Activated CD4-positive, alpha-beta T cell treated with anti-CD3 and anti-CD28 coated beads, Interleukin-2, amount 50 U/mL, for 16 hours (primary cell): ENCODE measurements at regions not wholly inside any gene's neighbourhood (a gene's known extent, or its start where the extent isn't known, plus 50 kb on each side); places are given as distances from the start of the nearest gene placed in this dataset.
"Not testable (repeated sequence)": the region's sequence is repeated elsewhere in the genome, so short reads cannot be mapped to it uniquely, and the experiment has no call there.

ENCODE experiments used
- DNase-seq: peaks from one replicate; pipeline ENCODE4 v3.0.0-alpha.2; 2020

DNA sequence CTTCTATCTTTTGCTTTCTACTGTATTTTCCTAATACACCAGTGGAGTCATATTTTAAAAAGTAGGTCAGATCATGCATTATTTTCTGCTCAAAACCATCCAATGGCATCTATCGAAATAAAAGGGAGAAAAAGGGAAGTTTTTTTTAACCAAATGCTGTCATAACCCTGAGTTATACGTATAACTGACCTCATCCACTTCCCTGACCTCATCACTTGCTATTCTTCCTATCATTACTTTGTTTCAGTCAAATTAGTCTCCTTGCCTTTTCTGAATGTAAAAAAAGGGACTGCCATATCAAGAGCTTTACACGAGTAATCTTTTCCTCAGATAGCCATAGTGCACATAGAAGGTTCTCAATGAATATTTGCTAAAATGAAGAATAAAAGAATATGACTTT lies 1383.6 kb downstream of the ZPLD1 start:
- no peak for DNase-seq

- no peak for DNase-seq
Measured at GRCh38 chr3:103818800-103819199, 1384.0 kb downstream of the ZPLD1 start.

- no peak for DNase-seq
Measured at GRCh38 chr3:103825586-103825985, 1390.8 kb downstream of the ZPLD1 start.

DNA sequence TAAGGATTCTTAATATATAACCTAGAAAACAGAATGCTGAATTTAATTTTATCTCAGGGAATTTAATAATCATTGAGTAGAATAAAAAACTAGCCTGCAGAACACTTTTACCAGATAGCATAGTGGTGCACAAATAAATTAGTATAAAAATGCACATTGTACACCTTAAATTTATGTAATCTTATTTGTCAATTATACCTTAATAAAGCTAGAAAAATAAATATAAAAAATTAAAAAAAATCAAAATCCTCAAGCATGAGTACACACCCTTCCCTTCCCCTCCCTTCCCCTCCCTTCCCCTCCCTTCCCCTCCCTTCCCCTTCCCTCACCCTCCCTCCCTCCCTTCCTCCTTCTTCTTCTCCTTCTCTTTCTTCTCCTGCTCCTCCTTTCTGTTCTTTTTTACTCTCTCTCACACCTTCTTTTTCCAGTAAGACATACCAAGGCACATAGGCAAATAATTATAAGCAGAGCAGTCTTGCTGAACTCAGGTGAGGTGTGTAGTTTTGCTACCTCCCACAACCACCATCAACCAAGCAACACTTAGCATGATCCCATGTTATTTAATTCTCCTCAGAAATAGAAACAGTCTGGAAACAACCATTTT lies 1395.0 kb downstream of the ZPLD1 start:
- no peak for DNase-seq

DNA sequence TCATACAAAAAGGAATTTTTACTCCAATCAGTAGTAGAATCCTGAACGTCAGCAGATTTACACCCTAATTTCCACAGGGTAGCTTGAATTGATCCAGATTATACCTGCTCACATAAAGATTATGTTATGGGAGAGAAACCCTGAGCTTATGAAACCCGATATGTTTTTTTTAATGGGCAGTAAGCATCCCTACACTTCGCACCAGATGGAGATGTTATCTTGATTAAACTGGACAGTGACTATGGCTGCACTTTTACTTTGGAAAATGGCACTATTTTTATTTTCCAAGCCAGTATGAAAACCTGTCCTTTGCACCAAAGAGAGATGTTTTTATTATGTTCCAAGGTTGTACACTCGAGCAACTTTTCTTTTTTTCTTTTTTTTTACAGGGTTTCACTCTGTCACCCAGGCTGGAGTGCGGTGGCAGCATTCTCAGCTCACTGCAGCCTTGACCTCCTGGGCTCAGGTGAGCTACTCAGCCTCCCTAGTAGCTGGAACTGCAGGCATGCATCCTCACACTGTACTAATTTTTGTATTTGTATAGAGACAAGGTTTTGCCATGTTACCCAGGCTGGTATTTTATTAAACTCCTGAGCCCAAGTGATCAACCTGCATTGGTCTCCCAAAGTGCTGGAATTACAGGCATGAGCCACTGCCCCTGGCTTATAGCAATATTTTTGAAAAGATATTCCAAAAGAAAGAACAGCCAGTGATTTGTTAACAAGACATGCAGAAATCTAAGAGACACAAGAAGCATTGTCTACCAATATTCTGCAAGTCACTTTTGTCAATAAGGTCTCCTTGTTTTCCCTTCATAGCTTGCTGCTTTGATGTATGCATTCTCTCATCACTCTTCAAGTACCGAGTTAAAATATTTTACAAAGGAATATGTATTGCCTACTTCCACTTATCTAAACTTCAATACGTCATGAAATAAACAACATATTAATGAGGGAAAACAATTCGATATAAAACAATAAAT lies 1412.6 kb downstream of the ZPLD1 start:
- DNase-seq, result no peak

- DNase-seq, result no peak
Measured at GRCh38 chr3:103851793-103852192, 1417.0 kb downstream of the ZPLD1 start.

GRCh38 chr3:103862415-103862814 lies 1427.6 kb downstream of the ZPLD1 start:
- DNase-seq, result no peak

DNA sequence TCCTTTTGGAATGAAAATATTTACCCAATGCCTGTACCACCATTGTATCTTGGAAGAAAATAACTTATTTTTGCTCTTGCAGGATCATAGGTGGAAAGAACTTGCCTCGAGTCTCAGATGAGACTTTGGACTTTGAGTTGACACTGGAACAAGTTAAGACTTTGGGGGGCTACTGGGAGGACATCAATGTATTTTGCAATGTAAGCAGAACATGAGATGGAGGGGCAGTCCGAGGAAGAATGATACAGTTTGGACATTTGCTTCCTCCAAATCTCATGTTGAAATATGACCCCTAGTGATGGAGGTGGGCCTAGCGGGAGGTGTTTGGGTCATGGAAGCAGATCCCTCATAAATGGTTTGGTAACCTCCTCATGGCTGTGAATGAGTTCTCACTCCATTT lies 1428.6 kb downstream of the ZPLD1 start:
- DNase-seq, result no peak

DNA sequence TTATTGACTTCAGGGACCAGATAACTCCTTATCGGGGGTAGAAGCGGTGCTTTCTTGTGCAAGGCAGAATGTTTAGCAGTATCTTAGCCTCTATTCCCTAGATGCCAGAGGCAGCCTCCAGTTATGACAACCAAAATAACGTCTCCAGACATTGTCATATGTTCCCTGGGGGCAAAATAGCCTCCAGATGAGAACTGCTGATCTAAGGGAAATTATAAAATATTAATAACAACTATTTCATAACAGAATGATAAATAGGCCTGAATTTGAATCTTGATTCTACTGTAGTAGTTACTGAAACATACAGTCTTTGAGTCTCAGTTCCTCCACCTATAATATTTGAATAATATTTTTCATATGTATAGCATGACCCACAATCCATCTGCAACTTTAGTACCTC lies 1431.3 kb downstream of the ZPLD1 start:
- no peak for DNase-seq

GRCh38 chr3:103873021-103873420 lies 1438.2 kb downstream of the ZPLD1 start:
- no peak for DNase-seq

DNA sequence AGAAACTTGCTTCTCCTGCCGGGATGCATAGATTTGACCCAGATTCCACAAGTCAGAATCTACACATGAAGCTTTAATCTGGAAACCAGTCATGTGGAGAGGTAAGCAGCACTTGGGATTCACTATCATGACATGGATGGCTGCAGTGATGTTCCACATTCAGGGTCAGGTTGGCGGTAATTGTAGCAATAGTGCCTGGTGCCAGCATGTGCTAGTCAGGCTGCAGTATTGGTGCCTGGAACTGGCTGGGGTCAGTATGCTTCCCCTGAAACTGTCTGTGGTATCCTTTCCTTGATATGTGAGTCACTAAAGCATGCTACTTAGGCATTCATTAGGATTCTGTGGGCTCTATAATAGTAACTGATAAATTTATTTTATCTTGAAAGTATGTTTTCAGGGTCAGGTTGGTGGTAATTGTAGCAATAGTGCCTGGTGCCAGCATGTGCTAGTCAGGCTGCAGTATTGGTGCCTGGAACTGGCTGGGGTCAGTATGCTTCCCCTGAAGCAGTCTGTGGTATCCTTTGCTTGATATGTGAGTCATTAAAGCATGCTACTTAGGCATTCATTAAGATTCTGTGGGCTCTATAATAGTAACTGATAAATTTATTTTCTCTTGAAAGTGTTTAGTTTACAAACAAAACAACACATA lies 1439.2 kb downstream of the ZPLD1 start:
- DNase-seq, result no peak

GRCh38 chr3:103881809-103882208 lies 1447.0 kb downstream of the ZPLD1 start:
- DNase-seq, result not testable (repeated sequence)

DNA sequence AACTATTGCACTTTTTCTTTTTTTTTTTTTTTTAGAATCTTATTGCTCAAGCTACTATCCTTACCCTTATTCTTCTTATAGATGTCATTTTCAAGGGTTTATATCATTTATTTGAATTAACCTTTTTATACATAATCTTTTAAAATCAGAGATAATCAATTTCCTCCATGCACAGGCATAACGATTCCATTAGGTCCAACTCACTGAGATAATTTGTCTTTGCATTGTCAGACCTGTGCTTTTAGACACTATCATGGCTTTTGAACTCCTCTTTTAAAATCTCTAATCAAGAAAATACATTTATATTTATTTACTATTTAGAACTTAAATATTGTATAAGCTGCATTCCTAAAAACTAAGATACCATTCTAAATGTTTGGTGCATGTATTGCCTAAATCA lies 1454.9 kb downstream of the ZPLD1 start:
- DNase-seq, result no peak

DNA sequence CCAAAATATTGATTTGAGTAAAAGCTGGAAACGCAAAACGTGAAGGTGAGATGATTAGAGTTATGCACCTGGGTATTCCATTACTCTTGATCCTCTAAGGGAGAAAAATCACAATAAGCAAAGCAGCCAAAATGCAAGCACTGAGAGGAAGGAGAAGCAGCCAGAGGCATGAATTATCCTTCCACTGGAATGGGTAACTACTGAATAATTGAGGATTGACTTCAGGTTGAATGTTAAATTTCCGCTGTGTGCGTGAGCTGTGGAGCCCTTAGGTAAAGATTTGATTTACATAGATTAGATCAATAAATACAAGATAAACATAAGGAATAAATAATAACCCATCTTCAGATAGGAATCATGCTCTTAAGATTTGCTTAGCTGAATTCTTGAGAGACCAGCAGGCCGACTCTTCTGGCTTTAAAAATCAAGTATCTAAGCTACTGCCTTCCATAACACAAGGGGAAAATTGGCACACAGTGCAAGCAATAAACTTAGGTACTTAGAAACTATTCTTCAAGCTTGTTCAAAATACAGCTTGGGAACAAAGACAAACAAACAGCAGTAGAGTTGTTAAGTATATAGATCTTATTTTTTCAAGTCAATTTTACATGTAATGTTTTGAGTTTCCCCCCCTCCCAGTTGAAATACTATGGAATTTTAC lies 1459.5 kb downstream of the ZPLD1 start:
- no peak for DNase-seq

- DNase-seq, result no peak
Measured at GRCh38 chr3:103899328-103899727, 1464.5 kb downstream of the ZPLD1 start.

DNA sequence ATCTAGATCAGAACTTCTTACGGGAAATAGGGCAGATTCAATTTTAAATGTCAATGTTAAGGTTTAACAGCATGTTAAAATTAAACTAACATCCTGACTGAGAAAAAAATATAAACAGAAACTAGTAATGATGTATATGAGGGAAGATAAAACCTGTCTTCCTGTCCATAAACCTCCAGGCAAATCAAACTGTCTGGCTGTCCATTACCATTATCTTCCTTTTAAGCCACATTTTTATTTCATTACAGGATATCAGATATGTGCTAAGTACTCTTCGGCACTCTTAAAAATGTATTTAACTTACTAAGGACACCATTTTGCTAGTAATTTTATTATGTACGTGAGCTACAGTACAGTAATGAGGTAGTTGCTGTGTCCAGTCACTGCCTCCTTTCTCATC lies 1461.7 kb upstream of the ALCAM start:
- DNase-seq, result no peak

DNA sequence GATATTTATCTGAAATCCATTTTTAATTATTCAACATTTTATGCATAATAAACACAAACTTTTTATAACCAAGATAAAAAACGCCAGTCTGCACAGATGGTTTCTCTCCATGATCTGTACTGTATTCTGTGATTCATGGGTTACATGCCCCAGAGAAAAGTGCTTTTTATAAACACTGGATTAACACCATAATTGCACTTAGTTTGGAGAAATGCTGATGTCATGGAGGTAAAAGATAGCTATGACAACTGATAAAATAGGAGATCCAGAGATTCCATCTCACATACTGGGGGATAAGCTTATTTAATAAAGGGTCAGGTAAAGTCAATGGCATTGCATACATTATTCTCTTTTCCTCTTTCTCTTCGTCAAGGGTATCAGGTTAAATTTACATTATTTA lies 1460.4 kb upstream of the ALCAM start:
- no peak for DNase-seq

- no peak for DNase-seq
Measured at GRCh38 chr3:103906808-103907207, 1459.9 kb upstream of the ALCAM start.

DNA sequence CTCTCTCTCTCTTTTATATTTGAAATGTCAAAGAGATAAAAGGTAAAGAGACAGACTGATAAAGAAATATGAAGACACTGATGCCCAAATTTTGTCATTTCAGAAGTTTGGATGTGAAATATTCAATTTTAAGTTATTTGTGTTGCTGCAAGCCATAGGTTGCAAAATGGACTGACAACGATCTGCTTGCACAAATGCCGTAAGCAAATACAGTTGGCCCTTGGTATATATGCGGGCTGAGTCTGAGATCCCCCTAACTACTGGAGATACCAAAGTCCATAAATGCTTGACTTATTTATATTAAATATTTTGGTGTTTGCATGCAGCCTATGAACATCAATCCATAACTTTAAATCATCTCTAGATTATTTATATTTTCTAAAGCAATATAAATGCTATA lies 1459.1 kb upstream of the ALCAM start:
- no peak for DNase-seq

GRCh38 chr3:103909395-103909794 lies 1457.3 kb upstream of the ALCAM start:
- DNase-seq, result no peak

DNA sequence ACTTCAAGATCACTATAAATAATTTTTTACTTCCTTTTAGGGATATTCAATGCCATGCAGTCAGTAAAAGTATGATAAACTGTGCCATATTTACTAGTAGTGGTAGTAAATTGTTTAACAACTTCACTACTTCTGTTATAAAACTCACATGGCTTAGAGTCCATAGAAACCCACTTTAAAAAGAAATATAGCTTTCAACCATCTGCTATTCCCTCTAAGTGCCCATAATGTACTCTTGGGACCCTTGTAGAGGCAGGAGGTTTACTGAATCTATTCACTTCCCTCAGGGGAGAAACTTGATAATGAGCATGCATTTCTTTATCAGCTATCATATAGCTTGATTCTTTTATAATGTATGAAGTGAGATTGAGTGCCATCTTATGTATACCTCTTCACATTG lies 1448.4 kb upstream of the ALCAM start:
- DNase-seq, result no peak

- no peak for DNase-seq
Measured at GRCh38 chr3:103919327-103919726, 1447.4 kb upstream of the ALCAM start.

GRCh38 chr3:103923907-103924306 lies 1442.8 kb upstream of the ALCAM start:
- no peak for DNase-seq
